ENCODE measurements at regions not wholly inside any gene's neighbourhood (a gene's known extent, or its start where the extent isn't known, plus 50 kb on each side); places are given as distances from the start of the nearest gene placed in this dataset.

- TF ChIP-seq, protein P1, sequence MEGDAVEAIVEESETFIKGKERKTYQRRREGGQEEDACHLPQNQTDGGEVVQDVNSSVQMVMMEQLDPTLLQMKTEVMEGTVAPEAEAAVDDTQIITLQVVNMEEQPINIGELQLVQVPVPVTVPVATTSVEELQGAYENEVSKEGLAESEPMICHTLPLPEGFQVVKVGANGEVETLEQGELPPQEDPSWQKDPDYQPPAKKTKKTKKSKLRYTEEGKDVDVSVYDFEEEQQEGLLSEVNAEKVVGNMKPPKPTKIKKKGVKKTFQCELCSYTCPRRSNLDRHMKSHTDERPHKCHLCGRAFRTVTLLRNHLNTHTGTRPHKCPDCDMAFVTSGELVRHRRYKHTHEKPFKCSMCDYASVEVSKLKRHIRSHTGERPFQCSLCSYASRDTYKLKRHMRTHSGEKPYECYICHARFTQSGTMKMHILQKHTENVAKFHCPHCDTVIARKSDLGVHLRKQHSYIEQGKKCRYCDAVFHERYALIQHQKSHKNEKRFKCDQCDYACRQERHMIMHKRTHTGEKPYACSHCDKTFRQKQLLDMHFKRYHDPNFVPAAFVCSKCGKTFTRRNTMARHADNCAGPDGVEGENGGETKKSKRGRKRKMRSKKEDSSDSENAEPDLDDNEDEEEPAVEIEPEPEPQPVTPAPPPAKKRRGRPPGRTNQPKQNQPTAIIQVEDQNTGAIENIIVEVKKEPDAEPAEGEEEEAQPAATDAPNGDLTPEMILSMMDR (IDR thresholded peaks at IDR 0.05; ENCODE audit: low read length) = no peak
- TF ChIP-seq EZH2 (IDR thresholded peaks at IDR 0.05; ENCODE audit: borderline replicate concordance, low read length) = no peak
Observed at GRCh38 chr21:41111681-41112080, 56.3 kb upstream of the BACE2 start.
